ENCODE measurements at regions not wholly inside any gene's neighbourhood (a gene's known extent, or its start where the extent isn't known, plus 50 kb on each side); places are given as distances from the start of the nearest gene placed in this dataset.

DNA sequence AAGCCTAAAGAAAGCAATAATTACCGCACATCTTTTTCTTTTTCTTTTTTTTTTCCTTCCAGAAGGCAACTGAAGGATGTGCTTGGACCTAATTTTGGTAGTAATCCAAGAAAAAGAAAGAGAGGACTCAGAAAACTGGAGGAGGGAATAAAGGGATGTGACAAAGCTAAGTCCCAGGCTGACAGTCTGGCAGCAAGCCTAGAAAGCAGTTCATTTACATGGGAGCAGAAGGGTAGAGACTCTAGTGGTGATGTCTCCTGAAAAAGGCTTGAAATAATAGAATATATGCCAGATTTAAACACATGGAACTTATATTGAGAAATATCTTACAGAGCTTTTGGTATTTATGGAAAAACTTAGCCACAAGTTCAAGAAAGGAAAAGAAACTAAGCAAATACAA, 101.0 kb upstream of the SHISA6 start:
- Mint-ChIP-seq H3K27ac (ENCODE audit: unreplicated experiment) (no peak overlapping the region), H3K4me3 (ENCODE audit: unreplicated experiment) (no peak overlapping the region), H3K27me3 (ENCODE audit: unreplicated experiment) (no peaks in the 10 kb centered on the region), H3K9me3 (ENCODE audit: unreplicated experiment) (peaks cover 33% of the 10 kb centered on the region), H3K36me3 (ENCODE audit: low read depth, unreplicated experiment) (no peaks in the 10 kb centered on the region), H3K4me1 (ENCODE audit: unreplicated experiment) (no peaks in the 10 kb centered on the region)
- DNase-seq (ENCODE audit: low spot score), result no peak
- TF ChIP-seq, protein P1, sequence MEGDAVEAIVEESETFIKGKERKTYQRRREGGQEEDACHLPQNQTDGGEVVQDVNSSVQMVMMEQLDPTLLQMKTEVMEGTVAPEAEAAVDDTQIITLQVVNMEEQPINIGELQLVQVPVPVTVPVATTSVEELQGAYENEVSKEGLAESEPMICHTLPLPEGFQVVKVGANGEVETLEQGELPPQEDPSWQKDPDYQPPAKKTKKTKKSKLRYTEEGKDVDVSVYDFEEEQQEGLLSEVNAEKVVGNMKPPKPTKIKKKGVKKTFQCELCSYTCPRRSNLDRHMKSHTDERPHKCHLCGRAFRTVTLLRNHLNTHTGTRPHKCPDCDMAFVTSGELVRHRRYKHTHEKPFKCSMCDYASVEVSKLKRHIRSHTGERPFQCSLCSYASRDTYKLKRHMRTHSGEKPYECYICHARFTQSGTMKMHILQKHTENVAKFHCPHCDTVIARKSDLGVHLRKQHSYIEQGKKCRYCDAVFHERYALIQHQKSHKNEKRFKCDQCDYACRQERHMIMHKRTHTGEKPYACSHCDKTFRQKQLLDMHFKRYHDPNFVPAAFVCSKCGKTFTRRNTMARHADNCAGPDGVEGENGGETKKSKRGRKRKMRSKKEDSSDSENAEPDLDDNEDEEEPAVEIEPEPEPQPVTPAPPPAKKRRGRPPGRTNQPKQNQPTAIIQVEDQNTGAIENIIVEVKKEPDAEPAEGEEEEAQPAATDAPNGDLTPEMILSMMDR (IDR thresholded peaks at IDR 0.05; ENCODE audit: unreplicated experiment), result no peak

- no peak overlapping the region for H3K4me3 Mint-ChIP-seq (ENCODE audit: unreplicated experiment)
- H3K27me3 Mint-ChIP-seq (ENCODE audit: unreplicated experiment), result no peaks in the 10 kb centered on the region
- peaks cover 22% of the 10 kb centered on the region for H3K9me3 Mint-ChIP-seq (ENCODE audit: unreplicated experiment)
- TF ChIP-seq, protein P1 (IDR thresholded peaks at IDR 0.05; ENCODE audit: unreplicated experiment), result no peak
- H3K36me3 Mint-ChIP-seq (ENCODE audit: low read depth, unreplicated experiment), result no peaks in the 10 kb centered on the region
- H3K4me1 Mint-ChIP-seq (ENCODE audit: unreplicated experiment), result no peaks in the 10 kb centered on the region
- no peak overlapping the region for H3K27ac Mint-ChIP-seq (ENCODE audit: unreplicated experiment)
- no peak for DNase-seq (ENCODE audit: low spot score)
Observed at GRCh38 chr17:11138023-11138422, 103.0 kb upstream of the SHISA6 start.

GRCh38 chr17:11135819-11136218, 105.2 kb upstream of the SHISA6 start:
- Mint-ChIP-seq H3K36me3 (ENCODE audit: low read depth, unreplicated experiment) (no peaks in the 10 kb centered on the region), H3K4me1 (ENCODE audit: unreplicated experiment) (no peaks in the 10 kb centered on the region), H3K27ac (ENCODE audit: unreplicated experiment) (no peak overlapping the region), H3K4me3 (ENCODE audit: unreplicated experiment) (no peak overlapping the region), H3K27me3 (ENCODE audit: unreplicated experiment) (no peaks in the 10 kb centered on the region), H3K9me3 (ENCODE audit: unreplicated experiment) (peaks cover 14% of the 10 kb centered on the region)
- DNase-seq (ENCODE audit: low spot score), result no peak
- TF ChIP-seq, protein P1 (IDR thresholded peaks at IDR 0.05; ENCODE audit: unreplicated experiment), result no peak

- DNase-seq (ENCODE audit: low spot score), result no peak
- Mint-ChIP-seq H3K27me3 (ENCODE audit: unreplicated experiment) (peaks cover 3% of the 10 kb centered on the region), H3K36me3 (ENCODE audit: low read depth, unreplicated experiment) (no peaks in the 10 kb centered on the region), H3K4me1 (ENCODE audit: unreplicated experiment) (no peaks in the 10 kb centered on the region), H3K4me3 (ENCODE audit: unreplicated experiment) (no peak overlapping the region), H3K9me3 (ENCODE audit: unreplicated experiment) (peaks cover 9% of the 10 kb centered on the region), H3K27ac (ENCODE audit: unreplicated experiment) (no peak overlapping the region)
- TF ChIP-seq, protein P1 (IDR thresholded peaks at IDR 0.05; ENCODE audit: unreplicated experiment), result no peak
Observed at GRCh38 chr17:11130367-11130766, 110.6 kb upstream of the SHISA6 start.

DNA sequence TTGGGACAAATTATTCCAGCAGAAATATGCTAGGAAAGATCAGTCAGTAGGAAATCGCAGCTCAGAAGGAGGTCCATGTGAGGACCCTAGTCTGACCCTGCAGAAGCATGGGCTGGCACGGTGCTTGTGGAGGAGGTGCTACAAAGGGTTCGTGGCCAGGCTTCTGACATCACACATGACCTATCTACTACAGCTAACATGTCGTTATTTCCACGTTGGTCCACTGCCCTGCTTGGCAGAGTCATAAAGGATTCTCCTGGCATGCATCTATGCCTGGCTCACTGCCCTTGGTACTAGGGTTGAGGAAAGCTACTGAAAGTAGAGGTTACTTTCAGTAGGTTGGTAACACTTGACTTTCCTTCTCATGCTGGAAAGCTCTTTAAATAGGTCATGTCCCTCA, 118.1 kb upstream of the SHISA6 start:
- Mint-ChIP-seq H3K27me3 (ENCODE audit: unreplicated experiment) (peaks cover 9% of the 10 kb centered on the region), H3K4me1 (ENCODE audit: unreplicated experiment) (no peaks in the 10 kb centered on the region), H3K27ac (ENCODE audit: unreplicated experiment) (no peak overlapping the region), H3K4me3 (ENCODE audit: unreplicated experiment) (no peak overlapping the region), H3K36me3 (ENCODE audit: low read depth, unreplicated experiment) (peaks cover 13% of the 10 kb centered on the region), H3K9me3 (ENCODE audit: unreplicated experiment) (peaks cover 44% of the 10 kb centered on the region)
- TF ChIP-seq, protein P1 (IDR thresholded peaks at IDR 0.05; ENCODE audit: unreplicated experiment), result no peak
- DNase-seq (ENCODE audit: low spot score), result no peak

Data from endothelial cell (in vitro differentiated cells).